B cell (primary cell): ENCODE measurements at regions not wholly inside any gene's neighbourhood (a gene's known extent, or its start where the extent isn't known, plus 50 kb on each side); places are given as distances from the start of the nearest gene placed in this dataset.

Experiments used
- ATAC-seq: fragments of 200-7000 bp; cut with Tn5 transposase; one replicate; pipeline ENCODE4 v1.10.0; 2021; ENCODE audit warnings: low read depth, mild to moderate bottlenecking, moderate number of reproducible peaks, moderate library complexity
- CTCF ChIA-PET: fragments of 350-600 bp; sonication (Branson Sonifier 250); formaldehyde crosslinking; loops from one replicate; lab custom pipeline; 2021; ENCODE audit warnings: antibody characterized with exemption, inconsistent platforms; lab: Charles Lee
- POLR2A ChIA-PET: fragments of 350-600 bp; sonication (Branson Sonifier 250); formaldehyde crosslinking; loops from one replicate; lab custom pipeline; 2021; ENCODE audit warnings: antibody characterized with exemption; lab: Charles Lee
- DNase-seq: peaks from one replicate; pipeline ENCODE4 v3.0.0; 2013
- H2AFZ ChIP-seq: 2 replicates; pipeline ENCODE4 v1.6.1; 2012; ENCODE audit warnings: mild to moderate bottlenecking, low read depth, low read length; ENCODE audit not compliant: insufficient read depth, poor library complexity, severe bottlenecking
- H3K27ac ChIP-seq, 2 donors: 1 replicate in 1 of 2; 2 replicates in 1 of 2; pipeline ENCODE4 v1.5.1; 2012 to 2013; ENCODE audit warnings: low read length in 2 of 2, mild to moderate bottlenecking in 2 of 2, moderate library complexity in 1 of 2
- H3K27me3 ChIP-seq, 4 experiments: fragments of 200-600 bp in 1 of 4; sonication (generic) in 1 of 4; replicated peaks in 1 of 4; 1 replicate in 2 of 4; 2 replicates in 2 of 4; pipeline versions ENCODE4 v1.6.1 to v1.7.0; 2013 to 2016; ENCODE audit warnings: low read length in 3 of 4, mild to moderate bottlenecking in 2 of 4, mixed read lengths in 1 of 4, moderate library complexity in 1 of 4; ENCODE audit not compliant: insufficient read depth in 4 of 4, control insufficient read depth in 3 of 4; ENCODE audit errors: control extremely low read depth in 1 of 4
- H3K36me3 ChIP-seq, 2 experiments: replicated peaks in 1 of 2; 1 replicate in 1 of 2; 2 replicates in 1 of 2; pipeline versions ENCODE4 v1.6.1 to v1.7.1; 2013; ENCODE audit warnings: low read length in 1 of 2; ENCODE audit not compliant: insufficient read depth in 2 of 2, control insufficient read depth in 1 of 2; ENCODE audit errors: control extremely low read depth in 1 of 2, extremely low read depth in 1 of 2
- H3K4me1 ChIP-seq, 2 donors: fragments of 200-600 bp in 1 of 2; sonication (generic) in 1 of 2; 1 replicate in 1 of 2; 2 replicates in 1 of 2; pipeline versions ENCODE4 v1.5.1 to v1.6.1; 2013 to 2017; ENCODE audit warnings: low read length in 2 of 2; ENCODE audit not compliant: control insufficient read depth in 2 of 2, insufficient read depth in 2 of 2
- H3K4me2 ChIP-seq: replicated peaks from 2 replicates; pipeline ENCODE3; 2012; ENCODE audit warnings: mild to moderate bottlenecking, low read depth, low read length; ENCODE audit not compliant: poor library complexity, severe bottlenecking
- H3K4me3 ChIP-seq, 5 experiments: fragments of 200-600 bp in 1 of 5; sonication (generic) in 1 of 5; 1 replicate in 3 of 5; 2 replicates in 2 of 5; pipeline versions ENCODE4 v1.5.1 to v1.7.0; 2011 to 2016; ENCODE audit warnings: low read length in 4 of 5, mild to moderate bottlenecking in 4 of 5, low read depth in 2 of 5, control low read depth in 1 of 5, moderate library complexity in 1 of 5; ENCODE audit not compliant: insufficient read depth in 1 of 5; ENCODE audit errors: control extremely low read depth in 1 of 5, extremely low read depth in 1 of 5
- H3K79me2 ChIP-seq: fragments of 200-600 bp; sonication (generic); one replicate; pipeline ENCODE4 v1.6.0; 2016; ENCODE audit warnings: low read length; ENCODE audit not compliant: control insufficient read depth, insufficient read depth
- H3K9ac ChIP-seq: fragments of 200-600 bp; sonication (generic); 2 replicates; pipeline ENCODE4 v1.6.1; 2017; ENCODE audit warnings: mild to moderate bottlenecking, low read length, moderate library complexity
- H3K9me3 ChIP-seq, 3 donors: one replicate each; pipeline versions ENCODE4 v1.6.1 to v1.7.1; 2013; ENCODE audit warnings: low read length in 2 of 3; ENCODE audit not compliant: control insufficient read depth in 2 of 3, insufficient read depth in 1 of 3; ENCODE audit errors: control extremely low read depth in 1 of 3
- H4K20me1 ChIP-seq: 2 replicates; pipeline ENCODE4 v1.6.0; 2012; ENCODE audit warnings: mild to moderate bottlenecking, low read length; ENCODE audit not compliant: insufficient read depth, control insufficient read depth, poor library complexity, severe bottlenecking
- H3K27ac Mint-ChIP-seq: one replicate; pipeline ENCODE4 v1.8.0; 2021; ENCODE audit warnings: mixed read lengths
- H3K27me3 Mint-ChIP-seq: one replicate; pipeline ENCODE4 v1.8.0; 2021; ENCODE audit warnings: mixed read lengths
- H3K4me1 Mint-ChIP-seq: one replicate; pipeline ENCODE4 v1.8.0; 2021; ENCODE audit warnings: mixed read lengths
- H3K4me3 Mint-ChIP-seq: one replicate; pipeline ENCODE4 v1.8.0; 2021; ENCODE audit warnings: mixed read lengths
- H3K9me3 Mint-ChIP-seq: one replicate; pipeline ENCODE4 v1.8.0; 2022; ENCODE audit warnings: mixed read lengths; ENCODE audit not compliant: insufficient read depth
- CTCF ChIP-seq: fragments of 200-600 bp; IDR thresholded peaks from one replicate; pipeline ENCODE4 v1.8.0; 2022; ENCODE audit warnings: antibody characterized with exemption, mild to moderate bottlenecking
- EZH2 ChIP-seq: IDR thresholded peaks from 2 replicates; pipeline ENCODE4 v1.6.1; 2012; ENCODE audit warnings: borderline replicate concordance, low read depth, mild to moderate bottlenecking, moderate library complexity, low read length; ENCODE audit not compliant: insufficient read depth, poor library complexity, severe bottlenecking
- WGBS: methylation state at CpG from one replicate; pipeline ENCODE4 v1.1.5; 2013; ENCODE audit warnings: missing lambda C conversion rate; ENCODE audit not compliant: insufficient coverage; 5-methylcytosine and 5-hydroxymethylcytosine counted together
- intact Hi-C: fragments of 100-400 bp; cut with micrococcal nuclease; formaldehyde crosslinking; loops from one replicate; pipeline ENCODE4 v1.10.0; 2022

- Mint-ChIP-seq H3K4me1 (no peaks in the 10 kb centered on the region), H3K9me3 (no peaks in the 10 kb centered on the region), H3K4me3 (no peak overlapping the region), H3K27ac (no peak overlapping the region), H3K27me3 (peaks cover 7% of the 10 kb centered on the region)
- Histone ChIP-seq H3K9ac (no peak overlapping the region), H3K4me2 (no peak overlapping the region), H3K36me3 (no peaks in the 10 kb centered on the region), H3K27me3 (no peaks in the 10 kb centered on the region), H3K4me1 (no peaks in the 10 kb centered on the region), H3K4me3 (no peak overlapping the region), H3K9me3 (no peaks in the 10 kb centered on the region), H4K20me1 (no peaks in the 10 kb centered on the region), H3K27ac (no peak overlapping the region), H3K79me2 (no peaks in the 10 kb centered on the region), H2AFZ (no peak overlapping the region)
- intact Hi-C loops = no loop called here
- ChIA-PET CTCF (interaction anchor here (0.9 kb wide), 1 partner anchor 41 kb away, joined by 3 read pairs; no protein-coding TSS in a partner anchor), POLR2A (no interaction called here)
- no peak for DNase-seq
- WGBS = no CpG with 5 or more reads among the region's 1 CpG
- no peak for TF ChIP-seq EZH2
- TF ChIP-seq CTCF = no peak
- no peak for ATAC-seq
Observed at GRCh38 chr4:94399721-94400120, 52.0 kb upstream of the PDLIM5 start.

GRCh38 chr4:94400191-94400590 is 51.6 kb upstream of the PDLIM5 start:
- Mint-ChIP-seq H3K27ac (no peak overlapping the region), H3K4me3 (no peak overlapping the region), H3K9me3 (no peaks in the 10 kb centered on the region), H3K27me3 (peaks cover 7% of the 10 kb centered on the region), H3K4me1 (no peaks in the 10 kb centered on the region)
- Histone ChIP-seq H3K79me2 (no peaks in the 10 kb centered on the region), H3K4me1 (no peaks in the 10 kb centered on the region), H3K27ac (no peak overlapping the region), H3K9ac (no peak overlapping the region), H3K27me3 (no peaks in the 10 kb centered on the region), H4K20me1 (no peaks in the 10 kb centered on the region), H3K4me2 (no peak overlapping the region), H2AFZ (no peak overlapping the region), H3K9me3 (no peaks in the 10 kb centered on the region), H3K36me3 (no peaks in the 10 kb centered on the region), H3K4me3 (no peak overlapping the region)
- no peak for DNase-seq
- ATAC-seq = no peak
- intact Hi-C loops = no loop called here
- POLR2A ChIA-PET = no interaction called here
- no CpG with 5 or more reads among the region's 3 CpGs for WGBS
- CTCF ChIA-PET = interaction anchor here (0.9 kb wide), 1 partner anchor 42 kb away, joined by 3 read pairs; no protein-coding TSS in a partner anchor
- TF ChIP-seq EZH2 (no peak), CTCF (no peak)
